Activated CD8-positive, alpha-beta T cell treated with anti-CD3 and anti-CD28 coated beads for 36 hours (primary cell): ENCODE measurements at regions not wholly inside any gene's neighbourhood (a gene's known extent, or its start where the extent isn't known, plus 50 kb on each side); places are given as distances from the start of the nearest gene placed in this dataset.

Experiments
- ATAC-seq: fragments of 200-7000 bp; cut with Tn5 transposase; one replicate; pipeline ENCODE4 v1.10.0; 2021; ENCODE audit warnings: mild to moderate bottlenecking, moderate library complexity
- CTCF ChIA-PET: fragments of 350-600 bp; sonication (Branson Sonifier 250); formaldehyde crosslinking; loops from one replicate; lab custom pipeline; 2021; ENCODE audit warnings: antibody characterized with exemption; lab: Charles Lee
- POLR2A ChIA-PET: fragments of 350-600 bp; sonication (Branson Sonifier 250); formaldehyde crosslinking; loops from one replicate; lab custom pipeline; 2021; ENCODE audit warnings: antibody characterized with exemption; lab: Charles Lee
- DNase-seq: peaks from one replicate; pipeline ENCODE4 v3.0.0-alpha.2; 2020
- H3K27ac Mint-ChIP-seq: one replicate; pipeline ENCODE4 v1.8.0; 2021; ENCODE audit warnings: mild to moderate bottlenecking, mixed read lengths
- H3K27me3 Mint-ChIP-seq: one replicate; pipeline ENCODE4 v1.8.0; 2021; ENCODE audit warnings: mixed read lengths
- H3K36me3 Mint-ChIP-seq: one replicate; pipeline ENCODE4 v1.8.0; 2021; ENCODE audit warnings: low read depth, mixed read lengths
- H3K4me1 Mint-ChIP-seq: one replicate; pipeline ENCODE4 v1.8.0; 2021; ENCODE audit warnings: low read depth, mixed read lengths
- H3K4me3 Mint-ChIP-seq: one replicate; pipeline ENCODE4 v1.8.0; 2021; ENCODE audit warnings: mild to moderate bottlenecking, moderate library complexity, mixed read lengths
- H3K9me3 Mint-ChIP-seq: one replicate; pipeline ENCODE4 v1.8.0; 2021; ENCODE audit warnings: mixed read lengths
- intact Hi-C: fragments of 100-400 bp; cut with micrococcal nuclease; formaldehyde crosslinking; loops from one replicate; pipeline ENCODE4 v1.10.0; 2022
- TF ChIP-seq, protein P1 (sequence below): fragments of 200-600 bp; IDR thresholded peaks from one replicate; pipeline ENCODE4 v1.8.0; 2022; ENCODE audit warnings: antibody characterized with exemption, mild to moderate bottlenecking

DNA sequence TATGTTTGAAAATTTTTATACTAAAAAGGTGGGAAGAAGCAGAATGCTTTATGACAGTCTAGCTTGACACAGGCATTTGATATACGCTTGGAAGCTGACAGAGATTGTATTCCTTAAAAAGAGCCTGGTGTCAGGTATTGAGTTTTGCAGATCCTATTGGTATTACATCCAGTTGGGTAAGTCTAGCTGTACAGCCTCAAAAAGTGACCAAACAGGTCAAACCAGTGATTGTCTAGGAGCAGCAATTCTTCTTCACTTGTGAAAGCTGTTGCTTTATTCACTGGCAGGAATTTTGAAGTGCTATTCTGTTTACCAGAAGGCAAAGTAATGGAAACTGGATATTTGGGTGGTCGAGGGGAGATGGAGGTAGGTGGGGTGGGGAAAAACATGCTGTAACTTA, 77.5 kb downstream of the UCHL1 start:
- ChIA-PET CTCF (no interaction called here), POLR2A (no interaction called here)
- no peak for ATAC-seq
- intact Hi-C loops: no loop called here
- Mint-ChIP-seq H3K4me3 (no peak overlapping the region), H3K27me3 (no peaks in the 10 kb centered on the region), H3K9me3 (peaks cover 3% of the 10 kb centered on the region), H3K27ac (no peak overlapping the region), H3K36me3 (no peaks in the 10 kb centered on the region), H3K4me1 (no peaks in the 10 kb centered on the region)
- DNase-seq: no peak
- TF ChIP-seq, protein P1, sequence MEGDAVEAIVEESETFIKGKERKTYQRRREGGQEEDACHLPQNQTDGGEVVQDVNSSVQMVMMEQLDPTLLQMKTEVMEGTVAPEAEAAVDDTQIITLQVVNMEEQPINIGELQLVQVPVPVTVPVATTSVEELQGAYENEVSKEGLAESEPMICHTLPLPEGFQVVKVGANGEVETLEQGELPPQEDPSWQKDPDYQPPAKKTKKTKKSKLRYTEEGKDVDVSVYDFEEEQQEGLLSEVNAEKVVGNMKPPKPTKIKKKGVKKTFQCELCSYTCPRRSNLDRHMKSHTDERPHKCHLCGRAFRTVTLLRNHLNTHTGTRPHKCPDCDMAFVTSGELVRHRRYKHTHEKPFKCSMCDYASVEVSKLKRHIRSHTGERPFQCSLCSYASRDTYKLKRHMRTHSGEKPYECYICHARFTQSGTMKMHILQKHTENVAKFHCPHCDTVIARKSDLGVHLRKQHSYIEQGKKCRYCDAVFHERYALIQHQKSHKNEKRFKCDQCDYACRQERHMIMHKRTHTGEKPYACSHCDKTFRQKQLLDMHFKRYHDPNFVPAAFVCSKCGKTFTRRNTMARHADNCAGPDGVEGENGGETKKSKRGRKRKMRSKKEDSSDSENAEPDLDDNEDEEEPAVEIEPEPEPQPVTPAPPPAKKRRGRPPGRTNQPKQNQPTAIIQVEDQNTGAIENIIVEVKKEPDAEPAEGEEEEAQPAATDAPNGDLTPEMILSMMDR: no peak

DNA sequence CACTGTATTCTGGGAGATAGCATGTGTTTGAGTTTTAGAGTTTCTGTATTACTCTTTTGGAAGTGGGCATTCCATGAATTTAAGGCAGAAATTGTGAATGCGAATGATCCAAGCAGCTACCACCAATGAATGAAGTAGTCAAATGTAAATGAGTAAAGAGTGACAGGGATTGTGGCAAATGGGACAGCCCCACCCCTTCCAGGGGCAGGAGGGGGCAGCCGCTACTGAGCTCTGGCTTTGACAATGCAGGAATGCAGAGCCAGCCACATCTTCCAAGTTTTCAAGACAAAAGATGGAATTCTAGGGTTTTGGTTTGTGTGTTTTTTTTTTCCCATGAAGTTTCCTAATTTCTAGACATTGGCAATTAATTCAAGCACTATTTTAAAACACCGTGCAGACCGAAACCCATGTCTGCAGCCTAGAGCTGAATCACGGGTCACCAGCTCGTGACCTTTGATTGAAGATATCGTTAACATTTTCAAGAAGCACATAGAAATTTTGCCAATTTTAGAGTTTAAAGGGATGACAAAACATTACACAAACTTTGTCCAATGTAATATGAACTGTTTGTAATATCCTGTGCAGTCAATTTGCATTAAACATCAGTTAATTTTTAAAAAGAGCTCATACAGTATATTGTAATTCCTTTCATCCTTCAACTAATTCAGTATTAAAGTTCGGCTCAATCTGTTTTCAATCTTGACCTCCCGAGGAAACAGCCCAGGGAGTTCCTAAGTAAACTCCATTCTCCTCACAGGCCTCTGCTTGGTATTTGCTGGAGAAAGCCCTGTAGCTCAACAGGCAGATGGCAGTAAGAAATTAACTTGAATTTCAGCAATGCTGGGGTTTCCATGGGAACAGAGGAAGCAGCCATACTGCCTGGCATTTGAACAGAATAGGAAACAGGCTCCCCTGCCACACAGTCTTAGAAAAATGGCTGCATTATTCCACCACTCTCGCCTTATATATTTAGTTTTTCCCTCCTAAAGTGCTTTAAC, 83.4 kb downstream of the UCHL1 start:
- intact Hi-C loops: no loop called here
- TF ChIP-seq, protein P1: no peak
- H3K27ac Mint-ChIP-seq: no peak overlapping the region
- H3K36me3 Mint-ChIP-seq: no peaks in the 10 kb centered on the region
- DNase-seq (no peak), ATAC-seq (no peak)
- H3K9me3 Mint-ChIP-seq: peaks cover 7% of the 10 kb centered on the region
- no peaks in the 10 kb centered on the region for H3K27me3 Mint-ChIP-seq
- no peak overlapping the region for H3K4me3 Mint-ChIP-seq
- CTCF ChIA-PET: no interaction called here
- no peaks in the 10 kb centered on the region for H3K4me1 Mint-ChIP-seq
- POLR2A ChIA-PET: no interaction called here

DNA sequence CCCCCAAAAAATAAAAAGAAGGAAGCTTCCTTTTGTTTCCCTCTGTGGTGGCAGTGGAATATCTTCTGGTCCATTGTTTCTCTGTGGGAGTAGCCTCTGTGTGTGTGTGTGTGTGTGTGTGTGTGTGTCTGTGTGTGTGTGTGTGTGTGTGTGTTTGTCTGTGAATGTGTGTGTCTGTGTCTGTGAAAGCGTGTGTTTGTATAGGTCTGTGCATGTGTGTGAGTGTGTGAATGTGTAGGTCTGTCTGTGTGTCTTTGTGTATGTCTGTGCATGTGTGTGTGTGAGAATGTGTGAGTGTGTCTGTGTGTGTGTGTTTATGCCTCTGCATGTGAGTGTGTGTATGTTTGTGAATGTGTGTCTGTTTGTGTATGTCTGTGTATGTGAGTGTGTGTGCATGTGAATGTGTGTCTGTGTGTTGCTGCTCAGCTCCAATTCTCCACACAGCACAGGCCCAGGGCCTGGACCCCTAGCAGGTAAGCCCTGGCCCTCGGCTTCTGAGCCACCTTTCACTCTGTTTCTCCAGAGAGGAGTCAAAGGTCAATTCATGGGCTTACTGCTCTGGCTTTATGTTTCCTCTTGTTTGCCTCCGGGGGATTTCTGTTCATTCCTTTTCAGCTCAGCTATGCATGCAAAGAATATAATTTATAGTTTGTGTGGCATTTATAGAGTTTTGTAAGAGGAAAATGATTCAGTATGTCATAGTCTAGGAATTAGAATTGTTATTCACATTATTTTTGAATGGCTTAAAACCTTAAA, 89.8 kb downstream of the UCHL1 start:
- intact Hi-C loops: no loop called here
- TF ChIP-seq, protein P1: no peak
- Mint-ChIP-seq H3K9me3 (peaks cover 2% of the 10 kb centered on the region), H3K27ac (no peak overlapping the region), H3K27me3 (no peaks in the 10 kb centered on the region), H3K4me1 (no peaks in the 10 kb centered on the region), H3K4me3 (no peak overlapping the region), H3K36me3 (no peaks in the 10 kb centered on the region)
- DNase-seq: no peak
- ATAC-seq: no peak
- POLR2A ChIA-PET: no interaction called here
- CTCF ChIA-PET: interaction anchor here (1.1 kb wide), 1 partner anchor 66 kb away, joined by 3 read pairs; no protein-coding TSS in a partner anchor

DNA sequence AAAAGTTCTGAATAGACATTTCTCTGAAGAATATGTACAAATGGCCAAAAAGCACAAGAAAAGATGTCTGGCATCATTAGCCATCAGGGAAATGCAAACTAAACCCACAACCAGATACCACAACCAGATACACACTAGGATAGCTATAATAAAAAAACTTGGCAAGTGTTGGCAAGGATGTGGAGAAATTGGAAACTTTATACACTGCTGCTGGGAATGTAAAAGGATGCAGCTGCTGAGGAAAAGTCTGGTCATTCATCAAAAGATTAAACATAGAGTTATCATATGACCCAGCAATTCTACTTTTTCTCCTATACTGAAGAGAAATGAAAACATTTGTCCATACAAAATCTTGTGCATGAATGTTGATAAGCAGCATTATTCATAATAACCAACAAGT, 92.3 kb downstream of the UCHL1 start:
- ATAC-seq (no peak), DNase-seq (no peak)
- POLR2A ChIA-PET: no interaction called here
- Mint-ChIP-seq H3K4me3 (no peak overlapping the region), H3K4me1 (no peaks in the 10 kb centered on the region), H3K27me3 (no peaks in the 10 kb centered on the region), H3K27ac (no peak overlapping the region), H3K9me3 (no peaks in the 10 kb centered on the region), H3K36me3 (no peaks in the 10 kb centered on the region)
- CTCF ChIA-PET: no interaction called here
- TF ChIP-seq, protein P1: no peak
- intact Hi-C loops: no loop called here
